DMS153 treated with DMSO at 0.1 percent for 48 hours (cell line): ENCODE measurements at regions not wholly inside any gene's neighbourhood (a gene's known extent, or its start where the extent isn't known, plus 50 kb on each side); places are given as distances from the start of the nearest gene placed in this dataset.
"Not testable (repeated sequence)": the region's sequence is repeated elsewhere in the genome, so short reads cannot be mapped to it uniquely, and the experiment has no call there.

ENCODE experiments used
- DNase-seq: peaks from one replicate; lab custom pipeline; 2025; ENCODE audit not compliant: unreplicated experiment; lab: John Stamatoyannopoulos, UW

GRCh38 chr16:22436823-22437652 is 62.6 kb upstream of the CDR2 start:
- DNase-seq, result peak; percentile 36

- not testable (repeated sequence) for DNase-seq
These were observed 62.0 kb upstream of the CDR2 start for GRCh38 chr16:22436326-22436822.

- not testable (repeated sequence) for DNase-seq
These were observed 56.9 kb upstream of the CDR2 start for GRCh38 chr16:22431314-22431713.

GRCh38 chr16:22428654-22429053 is 54.2 kb upstream of the CDR2 start:
- no peak for DNase-seq

- DNase-seq, result no peak
These were observed 53.1 kb upstream of the CDR2 start for GRCh38 chr16:22427556-22427955.

GRCh38 chr16:22425847-22426246 is 51.4 kb upstream of the CDR2 start:
- DNase-seq, result no peak

- no peak for DNase-seq
These were observed 50.8 kb upstream of the CDR2 start for GRCh38 chr16:22425036-22425801.

- DNase-seq, result no peak
These were observed 49.9 kb upstream of the CDR2 start for GRCh38 chr16:22424161-22424937.
